Liver (tissue), 3 donors: ENCODE measurements at regions not wholly inside any gene's neighbourhood (a gene's known extent, or its start where the extent isn't known, plus 50 kb on each side); places are given as distances from the start of the nearest gene placed in this dataset.

ENCODE experiments used
- CTCF ChIP-seq: fragments of 150-350 bp; IDR thresholded peaks from 2 replicates; pipeline ENCODE4 v1.5.1; 2017; ENCODE audit warnings: improper control_type of control experiment, low read depth, low read length; ENCODE audit not compliant: missing input control
- JUND ChIP-seq, 2 donors: IDR thresholded peaks; 2 replicates each; pipeline ENCODE4 v1.6.1; 2016; ENCODE audit warnings: antibody characterized with exemption in 2 of 2
- TF ChIP-seq, protein P1 (sequence below): IDR thresholded peaks from 2 replicates; pipeline ENCODE4 v1.6.1; 2016; ENCODE audit warnings: antibody characterized with exemption
- donor health status: healthy.
- donor health status: healthy.

GRCh38 chr12:93964936-93965335 lies 183.4 kb upstream of the PLXNC1 start:
- TF ChIP-seq, protein P1, sequence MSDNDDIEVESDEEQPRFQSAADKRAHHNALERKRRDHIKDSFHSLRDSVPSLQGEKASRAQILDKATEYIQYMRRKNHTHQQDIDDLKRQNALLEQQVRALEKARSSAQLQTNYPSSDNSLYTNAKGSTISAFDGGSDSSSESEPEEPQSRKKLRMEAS: no peak
- TF ChIP-seq JUND (IDR thresholded peaks at IDR 0.05) (no peak), CTCF (no peak)
